Forelimb muscle (tissue), 1 donor: ENCODE measurements at regions not wholly inside any gene's neighbourhood (a gene's known extent, or its start where the extent isn't known, plus 50 kb on each side); places are given as distances from the start of the nearest gene placed in this dataset.
"Not testable (repeated sequence)": the region's sequence is repeated elsewhere in the genome, so short reads cannot be mapped to it uniquely, and the experiment has no call there.

Source experiments
- DNase-seq: peaks from one replicate; pipeline ENCODE4 v3.0.0-alpha.2; 2013; ENCODE audit warnings: low read depth

DNA sequence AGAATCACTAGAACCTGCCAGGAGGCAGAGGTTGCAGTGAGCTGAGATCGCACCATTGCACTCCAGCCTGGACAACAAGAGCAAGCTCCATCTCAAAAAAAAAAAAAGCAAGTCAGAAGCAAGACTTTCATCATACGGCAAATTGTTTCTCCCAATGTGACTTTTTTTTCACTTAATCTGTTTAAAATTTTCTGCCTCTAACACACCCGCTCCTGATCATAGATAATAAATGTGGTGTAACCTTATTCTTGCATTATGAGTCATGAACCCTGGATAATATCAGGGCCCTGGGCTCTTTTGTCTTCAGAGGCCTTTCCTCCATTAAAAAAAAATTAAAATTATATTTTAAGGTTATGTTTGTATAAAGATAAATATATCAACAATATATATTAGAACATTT is 111.4 kb upstream of the JCAD start:
- no peak for DNase-seq

DNA sequence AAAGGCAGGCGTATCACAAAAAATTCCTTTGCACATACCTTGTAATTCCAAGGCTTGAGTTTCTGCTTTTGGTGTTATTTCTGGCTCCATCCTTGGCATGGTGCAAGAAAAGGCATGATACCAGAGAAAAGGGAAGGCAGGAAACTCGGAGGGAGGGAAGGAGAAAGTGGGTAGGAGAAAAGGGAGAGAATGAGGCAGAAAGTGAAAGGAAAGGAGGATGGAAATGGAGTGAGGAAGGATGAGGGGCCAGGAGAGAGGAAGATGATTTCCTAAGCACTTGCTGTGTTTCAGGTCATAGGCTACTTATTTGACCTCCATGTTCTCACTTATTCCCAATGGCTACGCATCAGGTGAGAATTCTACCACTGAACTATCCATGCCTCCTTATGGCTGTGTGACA is 110.8 kb upstream of the JCAD start:
- no peak for DNase-seq

DNA sequence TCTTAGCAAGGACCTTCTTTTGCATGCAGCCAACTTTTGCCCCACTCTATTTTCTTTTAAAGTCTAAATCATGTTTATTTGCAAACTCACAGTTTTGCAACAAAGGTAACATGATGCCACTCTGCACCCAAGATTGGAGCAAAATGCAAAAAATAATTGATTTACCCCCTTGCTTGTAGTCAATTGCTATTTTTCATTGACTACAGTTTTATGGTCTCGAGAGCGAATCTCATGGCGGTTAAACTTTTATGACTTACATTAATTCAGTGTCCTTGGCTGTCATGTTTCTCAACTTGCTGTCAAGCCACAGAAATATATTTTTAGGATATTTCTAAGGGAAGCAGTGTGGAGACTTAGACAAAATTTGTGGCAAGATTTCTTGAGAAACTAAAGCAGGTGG is 110.0 kb upstream of the JCAD start:
- DNase-seq, result no peak

DNA sequence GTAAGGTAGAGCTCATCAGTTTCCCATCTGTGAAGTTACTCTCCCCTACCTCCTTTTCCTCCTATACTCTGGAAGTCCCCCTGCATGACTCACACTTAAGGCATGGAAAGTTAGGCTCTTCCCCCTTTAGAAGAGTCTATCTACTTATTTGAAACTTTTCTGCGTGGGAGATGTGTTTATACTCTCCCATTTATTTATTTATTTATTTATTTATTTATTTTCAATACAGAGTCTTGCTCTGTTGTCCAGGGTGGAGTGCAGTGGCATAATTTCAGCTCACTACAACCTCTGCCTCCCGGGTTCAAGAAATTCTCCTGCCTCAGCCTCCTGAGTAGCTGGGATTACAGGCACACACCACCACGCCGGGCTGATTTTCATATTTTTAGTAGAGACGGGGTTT is 107.5 kb upstream of the JCAD start:
- no peak for DNase-seq

DNA sequence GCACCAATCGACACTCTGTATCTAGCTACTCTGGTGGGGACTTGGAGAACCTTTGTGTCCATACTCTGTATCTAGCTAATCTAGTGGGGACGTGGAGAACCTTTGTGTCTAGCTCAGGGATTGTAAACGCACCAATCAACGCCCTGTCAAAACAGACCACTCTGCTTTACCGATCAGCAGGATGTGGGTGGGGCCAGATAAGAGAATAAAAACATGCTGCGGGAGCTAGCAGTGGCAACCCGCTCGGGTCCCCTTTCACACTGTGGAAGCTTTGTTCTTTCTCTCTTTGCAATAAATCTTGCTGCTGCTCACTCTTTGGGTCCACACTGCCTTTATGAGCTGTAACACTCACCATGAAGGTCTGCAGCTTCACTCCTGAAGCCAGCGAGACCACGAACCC is 104.0 kb upstream of the JCAD start:
- not testable (repeated sequence) for DNase-seq

DNA sequence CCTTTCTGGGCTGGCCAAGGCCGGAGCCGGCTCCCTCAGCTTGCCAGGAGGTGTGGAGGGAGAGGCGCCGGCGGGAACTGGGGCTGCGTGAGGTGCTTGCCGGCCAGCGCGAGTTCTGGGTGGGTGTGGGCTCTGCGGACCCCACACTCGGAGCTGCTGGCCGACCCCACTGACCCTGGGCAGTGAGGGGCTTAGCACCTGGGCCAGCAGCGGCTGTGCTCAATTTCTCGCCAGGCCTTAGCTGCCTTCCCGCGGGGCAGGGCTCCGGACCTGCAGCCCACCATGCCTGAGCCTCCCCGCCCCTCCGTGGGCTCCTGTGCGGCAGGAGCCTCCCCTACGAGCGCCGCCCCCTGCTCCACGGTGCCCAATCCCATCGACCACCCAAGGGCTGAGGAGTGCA is 103.4 kb upstream of the JCAD start:
- not testable (repeated sequence) for DNase-seq

DNA sequence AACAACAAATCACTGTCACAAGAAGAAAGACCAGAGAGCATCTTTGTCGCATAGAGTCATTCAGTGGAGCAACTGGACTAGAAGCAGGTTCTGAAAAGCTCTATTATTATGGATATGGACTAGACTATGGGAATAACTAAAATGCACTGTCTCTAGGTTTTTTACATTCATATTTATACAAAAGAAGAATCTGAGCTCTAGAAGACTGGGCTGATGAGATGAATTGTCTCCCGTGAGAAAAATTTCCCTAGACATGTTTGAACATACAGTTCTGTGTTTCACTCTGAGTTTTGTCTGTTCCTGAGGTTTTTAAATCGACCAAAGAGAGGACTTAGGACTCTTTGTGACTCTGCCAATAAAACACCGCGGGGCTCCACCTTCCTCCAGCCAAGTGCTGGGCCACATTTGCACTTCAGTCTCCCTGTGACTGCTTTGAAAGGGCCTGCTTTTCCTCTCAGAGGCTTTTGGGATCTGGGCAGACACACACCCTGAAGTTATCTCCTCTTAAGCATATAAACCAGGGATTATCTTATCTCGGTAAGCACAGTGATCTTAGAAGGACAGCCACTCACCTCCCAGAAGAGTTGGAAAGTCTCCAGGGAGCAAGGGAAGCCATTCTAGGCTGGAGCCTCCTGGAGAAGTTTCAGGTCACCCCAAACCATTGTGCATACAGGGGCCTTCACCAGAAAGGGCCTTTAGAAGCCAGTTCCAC is 101.0 kb upstream of the JCAD start:
- no peak for DNase-seq

DNA sequence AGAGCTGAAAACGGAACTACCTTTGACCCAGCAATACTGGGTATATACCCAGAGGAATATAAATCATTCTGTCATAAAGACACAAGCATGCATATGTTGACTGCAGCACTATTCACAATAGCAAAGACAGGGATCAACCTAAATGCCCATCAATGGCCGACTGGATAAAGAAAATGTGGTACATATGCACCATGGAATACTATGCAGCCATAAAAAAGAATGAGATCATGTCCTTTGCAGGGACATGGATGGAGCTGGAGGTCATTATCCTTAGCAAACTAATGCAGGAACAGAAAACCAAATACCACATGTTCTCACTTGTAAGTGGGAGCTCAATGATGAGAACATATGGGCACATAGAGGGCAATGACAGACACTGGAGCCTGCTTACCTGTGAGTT is 100.2 kb upstream of the JCAD start:
- not testable (repeated sequence) for DNase-seq

DNA sequence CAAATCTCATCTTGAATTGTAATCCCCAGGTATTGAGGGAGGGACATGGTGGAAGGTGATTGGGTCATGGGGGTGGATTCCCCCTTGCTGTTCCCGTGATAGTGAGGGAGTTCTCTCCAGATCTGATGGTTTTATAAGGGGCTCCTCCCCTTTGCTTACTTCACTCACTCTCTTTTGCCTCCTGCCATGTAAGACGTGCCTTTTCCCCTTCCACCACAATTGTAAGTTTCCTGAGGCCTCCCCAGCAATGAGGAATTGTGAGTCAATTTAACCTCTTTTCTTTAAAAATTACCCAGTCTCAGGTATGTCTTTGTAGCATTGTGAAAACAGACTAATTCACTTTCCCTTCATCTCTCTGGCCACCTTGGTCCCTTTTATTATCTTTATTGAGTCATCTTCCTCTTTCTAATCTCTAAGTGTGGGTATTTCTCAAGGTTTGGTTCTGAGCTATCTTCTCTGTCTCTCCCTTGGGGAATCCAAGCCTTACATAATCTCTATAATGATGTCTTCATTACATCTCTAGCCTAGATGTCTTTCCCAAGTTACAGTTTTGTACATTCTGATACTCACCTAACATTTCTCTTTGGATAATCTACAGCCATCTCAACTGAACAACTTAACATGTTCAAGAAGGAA is 99.1 kb upstream of the JCAD start:
- DNase-seq, result no peak

DNA sequence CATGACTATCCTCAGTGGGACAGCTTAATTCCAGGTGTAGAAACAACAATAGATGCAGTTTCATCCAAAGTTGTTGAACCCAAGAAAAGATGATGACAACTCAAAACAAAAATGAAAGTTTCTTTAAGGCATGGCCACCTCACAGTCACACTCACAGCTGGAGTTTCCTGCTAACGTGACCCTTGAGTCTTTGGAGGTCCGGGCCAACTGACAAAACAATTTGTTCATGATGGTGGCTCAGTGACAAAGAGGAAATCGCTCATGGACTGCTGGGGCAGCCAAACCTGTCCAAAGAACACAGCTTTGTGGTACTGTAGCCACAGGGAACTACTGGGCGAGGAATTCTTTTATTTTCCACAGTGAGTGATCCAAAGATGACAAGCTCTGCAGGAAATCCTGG is 96.0 kb upstream of the JCAD start:
- DNase-seq, result no peak

DNA sequence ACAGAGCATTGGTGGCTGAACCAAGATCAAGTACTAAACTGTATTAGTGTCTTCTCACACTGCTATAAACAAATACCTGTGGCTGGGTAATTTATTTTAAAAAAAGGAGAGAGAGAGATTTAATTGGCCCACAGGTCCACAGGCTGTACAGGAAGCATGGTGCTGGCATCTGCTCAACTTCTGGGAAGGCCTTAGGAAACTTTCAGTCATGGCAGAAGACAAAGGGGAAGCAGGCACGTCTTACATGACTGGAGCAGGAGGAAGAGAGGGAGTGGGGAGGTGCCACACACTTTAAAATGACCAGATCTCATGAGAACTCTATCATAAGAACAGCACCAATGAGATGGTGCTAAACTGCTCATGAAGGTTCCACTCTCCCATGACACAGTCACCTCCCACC is 95.2 kb upstream of the JCAD start:
- DNase-seq, result no peak

DNA sequence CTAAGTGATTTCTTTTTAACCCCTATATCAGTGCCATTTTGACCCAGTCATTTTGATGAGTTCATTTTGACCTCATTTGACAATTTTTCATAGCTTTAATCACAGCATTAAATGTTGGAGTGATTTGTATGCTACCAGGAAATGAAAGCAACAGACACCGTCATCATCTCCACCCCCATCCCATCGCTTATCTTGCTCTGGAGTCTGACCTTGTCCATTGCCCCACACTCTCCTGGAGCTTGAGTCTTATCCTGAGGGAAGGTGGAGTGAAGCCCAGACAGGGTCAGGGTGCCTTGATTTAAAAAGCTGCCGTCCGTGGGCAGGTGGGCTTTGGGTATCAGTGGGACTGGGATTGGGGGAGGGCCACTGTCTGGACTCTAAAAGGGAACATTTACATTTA is 94.7 kb upstream of the JCAD start:
- no peak for DNase-seq

DNA sequence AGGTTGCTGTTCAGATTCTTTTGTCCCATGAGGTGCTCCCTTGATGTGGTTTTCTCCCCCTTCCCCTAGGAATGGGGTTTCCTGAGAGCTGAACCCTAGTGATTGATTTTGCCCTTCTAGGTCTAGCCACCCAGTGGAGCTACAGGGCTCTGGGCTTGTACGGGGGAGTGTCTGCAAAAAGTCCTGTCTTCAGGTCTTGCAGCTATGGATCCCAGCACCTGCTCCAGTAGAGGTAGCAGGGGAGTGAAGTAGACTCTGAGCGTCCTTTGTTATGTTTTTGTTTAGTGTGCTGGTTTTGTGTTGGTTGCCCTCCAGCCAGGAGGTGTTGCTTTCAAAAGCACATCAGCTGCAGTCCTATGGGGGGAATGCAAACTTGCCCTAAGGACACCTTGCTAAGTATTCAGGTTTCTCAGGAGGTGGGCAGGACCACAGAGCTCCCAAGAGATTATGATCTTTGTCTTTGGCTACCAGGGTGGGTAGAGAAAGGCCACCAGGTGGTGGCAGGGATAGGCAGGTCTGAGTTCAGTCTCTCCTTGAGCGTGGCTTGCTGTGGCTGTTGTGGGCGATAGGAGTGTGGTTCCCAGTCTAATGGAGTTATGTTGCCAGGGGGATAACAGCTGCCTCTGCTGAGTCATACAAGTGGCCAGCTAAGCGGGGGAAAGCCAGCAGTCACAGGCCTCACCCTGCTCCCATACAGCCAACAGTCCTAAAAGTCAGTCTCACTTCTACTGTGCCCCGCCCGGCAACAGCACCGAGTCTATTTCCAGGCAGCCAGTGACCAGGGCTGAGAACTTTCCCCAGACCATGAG is 92.4 kb upstream of the JCAD start:
- no peak for DNase-seq

DNA sequence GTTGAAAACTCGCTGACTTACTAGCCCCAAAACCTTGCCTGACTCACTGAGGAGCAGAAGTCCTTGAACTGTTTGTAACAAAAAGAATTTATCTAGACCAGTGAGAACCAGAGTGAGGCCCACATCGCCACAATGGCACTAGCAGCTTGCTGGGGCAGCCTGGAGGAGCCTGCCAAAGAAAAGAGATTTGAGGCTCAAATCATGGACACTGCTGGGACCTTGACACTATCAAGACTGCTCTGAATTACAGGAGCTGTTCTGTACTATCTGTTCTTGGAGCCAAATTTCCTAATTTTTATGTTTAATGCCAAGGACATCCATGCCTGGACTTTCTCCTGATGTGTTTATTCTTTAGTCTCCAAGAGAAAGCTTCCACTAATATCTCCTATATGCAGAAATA is 82.0 kb upstream of the JCAD start:
- no peak for DNase-seq

DNA sequence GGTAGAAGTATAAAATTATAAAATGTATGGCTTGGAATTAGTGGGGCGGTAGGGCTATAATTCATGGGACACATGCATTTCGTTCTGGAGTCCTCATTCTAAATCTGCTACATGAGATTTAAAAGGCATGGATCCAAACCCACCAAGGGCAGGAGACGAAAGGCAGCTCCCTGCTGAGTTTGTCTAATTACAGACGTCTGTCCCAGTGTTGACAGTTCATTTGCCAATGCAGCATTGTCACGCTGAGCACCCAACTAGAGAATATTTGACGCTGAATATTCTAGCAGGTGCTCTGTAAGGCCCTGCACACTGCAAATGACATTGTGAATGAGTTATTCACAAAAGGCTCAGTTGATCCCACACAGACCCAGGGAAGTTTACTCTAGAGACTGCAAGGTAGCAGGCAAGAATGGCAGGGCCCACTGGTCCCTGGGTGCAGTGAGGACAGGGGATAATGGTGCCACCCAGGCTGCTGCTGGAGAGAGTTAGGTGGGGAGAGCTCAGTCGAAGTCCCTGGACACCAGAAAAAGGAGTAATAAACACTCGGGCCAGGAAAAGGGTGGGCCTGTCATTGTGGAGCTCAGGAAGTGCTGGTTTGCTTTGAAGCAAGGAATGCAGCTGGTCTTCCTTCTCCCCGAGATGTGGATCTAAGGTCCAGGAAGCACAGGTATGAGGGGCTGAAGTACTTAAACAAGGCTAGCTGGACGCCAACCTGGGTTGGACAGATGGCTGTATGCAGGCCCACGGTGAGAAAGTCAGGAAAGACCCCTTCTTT is 75.0 kb upstream of the JCAD start:
- no peak for DNase-seq

DNA sequence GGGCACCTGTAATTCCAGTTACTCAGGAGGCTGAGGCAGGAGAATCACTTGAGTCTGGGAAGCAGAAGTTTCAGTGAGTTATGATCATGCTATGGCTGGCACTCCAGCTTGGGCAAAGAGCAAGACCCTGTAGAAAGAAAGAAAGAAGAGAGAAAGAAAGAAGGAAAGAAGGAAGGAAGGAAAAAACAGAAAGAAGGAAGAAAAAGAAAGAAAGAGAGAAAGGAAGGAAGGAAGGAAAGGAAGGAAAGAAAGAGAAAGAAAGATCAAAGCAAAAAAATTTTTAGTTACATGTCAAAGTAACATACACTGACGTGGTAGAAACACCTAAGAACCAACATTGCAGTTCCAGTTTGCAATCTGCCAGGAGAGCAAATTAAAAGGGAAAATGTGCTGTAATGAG is 73.8 kb upstream of the JCAD start:
- no peak for DNase-seq

DNA sequence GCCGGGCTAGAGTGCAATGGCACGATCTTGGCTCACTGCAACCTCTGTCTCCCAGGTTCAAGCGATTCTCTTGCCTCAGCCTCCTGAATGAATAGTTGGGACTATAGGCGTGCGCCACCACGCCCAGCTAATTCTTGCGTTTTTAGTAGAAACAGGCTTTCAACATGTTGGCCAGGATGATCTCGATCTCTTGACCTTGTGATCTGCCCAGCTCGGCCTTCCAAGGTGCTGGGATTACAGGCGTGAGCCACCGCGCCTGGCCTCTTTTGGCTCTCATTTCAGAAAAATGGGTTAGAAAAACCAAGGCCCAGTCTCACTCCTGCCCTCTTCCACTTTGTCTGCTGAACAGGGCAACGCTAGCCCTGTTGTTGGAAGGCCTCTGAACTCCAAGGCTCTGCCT is 72.0 kb upstream of the JCAD start:
- not testable (repeated sequence) for DNase-seq

DNA sequence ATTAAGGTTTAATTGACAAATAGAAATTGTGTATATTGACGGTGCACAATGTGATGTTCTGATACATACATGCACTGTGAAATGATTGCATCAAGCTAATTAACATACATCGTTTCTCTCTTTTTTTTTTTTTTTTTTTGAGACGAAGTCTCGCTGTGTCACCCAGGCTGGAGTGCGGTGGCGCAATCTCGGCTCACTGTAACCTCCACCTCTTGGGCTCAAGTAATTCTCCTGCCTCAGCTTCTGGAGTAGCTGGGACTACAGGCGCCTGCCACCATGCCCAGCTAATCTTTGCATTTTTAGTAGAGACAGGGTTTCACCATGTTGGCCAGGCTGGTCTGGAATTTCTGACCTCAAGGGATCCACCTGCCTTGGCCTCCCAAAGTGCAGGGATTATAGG is 69.9 kb upstream of the JCAD start:
- DNase-seq, result not testable (repeated sequence)

DNA sequence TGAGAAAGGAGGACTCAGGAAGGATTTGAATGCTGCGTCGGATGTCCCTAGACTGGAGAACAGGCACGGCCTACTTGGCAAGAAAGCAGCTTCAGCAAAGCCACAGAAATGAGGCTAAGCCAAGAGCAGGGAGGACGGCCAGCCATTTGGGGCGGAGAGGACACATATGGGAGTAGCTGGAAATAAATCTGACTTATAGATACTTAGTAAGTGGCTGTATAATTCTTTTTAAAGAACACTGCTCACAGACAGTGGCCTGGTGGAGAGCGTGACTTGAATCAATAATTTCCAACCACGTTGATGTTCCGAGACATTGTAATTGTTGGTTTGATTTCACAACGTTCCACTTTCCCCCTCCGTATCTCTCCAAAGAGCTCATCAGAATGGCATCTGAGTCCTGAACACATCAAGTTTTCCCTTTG is 67.7 kb upstream of the JCAD start:
- DNase-seq, result peak; percentile 11

DNA sequence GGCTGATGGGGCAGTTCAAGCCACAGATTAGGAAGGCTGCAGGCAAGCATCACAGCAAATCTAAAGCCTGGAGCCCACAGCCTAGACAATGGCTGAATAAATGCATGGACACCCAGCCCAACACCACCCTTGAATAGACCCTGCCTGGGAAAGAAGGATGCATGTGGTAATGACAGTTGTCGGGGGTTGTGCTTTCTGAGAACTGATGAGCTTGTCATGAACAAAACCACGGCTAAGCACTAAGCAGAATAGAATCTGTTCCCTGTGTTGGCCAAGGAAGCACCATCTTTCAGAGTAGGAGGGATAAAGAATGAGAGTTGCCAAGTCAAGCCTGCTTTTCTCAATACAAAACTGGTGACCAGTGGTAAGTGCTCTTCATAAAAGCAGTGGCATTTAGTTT is 66.1 kb upstream of the JCAD start:
- no peak for DNase-seq

DNA sequence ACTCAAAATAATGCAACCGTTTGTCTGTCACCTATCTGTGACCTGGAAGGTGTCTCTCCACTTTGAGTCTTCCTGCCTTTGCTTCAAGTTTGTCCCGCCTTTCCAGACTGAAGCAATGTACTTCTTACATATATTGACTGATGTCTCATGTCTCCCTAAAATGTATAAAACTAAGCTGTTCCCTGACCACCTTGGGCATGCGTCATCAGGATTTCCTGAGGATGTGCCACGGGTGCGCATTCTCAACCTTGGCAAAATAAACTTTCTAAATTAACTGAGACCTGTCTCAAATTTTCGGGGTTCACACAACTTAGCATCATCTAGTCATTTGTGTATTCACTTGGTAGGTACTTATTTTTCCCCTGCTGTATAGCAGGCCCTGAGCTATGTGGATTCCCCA is 65.3 kb upstream of the JCAD start:
- no peak for DNase-seq

DNA sequence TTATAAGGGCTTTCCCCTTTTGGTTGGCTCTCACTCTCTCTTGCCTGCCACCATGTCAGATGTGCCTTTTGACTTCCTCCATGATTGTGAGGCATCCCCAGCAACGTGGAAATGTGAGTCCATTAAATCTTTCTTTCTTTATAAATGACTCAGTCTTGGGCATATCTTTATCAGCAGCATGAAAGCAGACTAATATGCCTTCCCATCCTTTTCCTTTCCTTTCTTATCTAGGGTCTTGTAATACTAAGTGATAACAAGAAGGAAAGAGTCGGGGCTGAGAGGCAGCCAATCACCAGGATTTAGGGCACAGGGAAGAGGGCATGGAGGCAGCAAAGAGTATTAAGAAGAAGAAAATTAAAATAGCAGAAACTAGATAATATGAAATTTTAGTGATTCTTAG is 62.0 kb upstream of the JCAD start:
- DNase-seq, result no peak
